Dedifferentiated amniotic fluid mesenchymal stem cell (primary cell): ENCODE measurements at regions not wholly inside any gene's neighbourhood (a gene's known extent, or its start where the extent isn't known, plus 50 kb on each side); places are given as distances from the start of the nearest gene placed in this dataset.
A peak's percentile ranks its signal among the peaks of the same experiment; 100 is the strongest.

Experiments
- DNase-seq: peaks from one replicate; pipeline ENCODE4 v3.0.0-alpha.2; 2016; ENCODE audit errors: extremely low spot score

GRCh38 chr1:222370081-222370912, 177.6 kb downstream of the HHIPL2 start:
- no peak for DNase-seq

- DNase-seq = no peak
These were observed 178.8 kb downstream of the HHIPL2 start for GRCh38 chr1:222369148-222369547.

GRCh38 chr1:222358100-222358499, 189.8 kb downstream of the HHIPL2 start:
- no peak for DNase-seq

- DNase-seq = no peak
These were observed 190.7 kb downstream of the HHIPL2 start for GRCh38 chr1:222357252-222357651.

- no peak for DNase-seq
These were observed 200.3 kb downstream of the HHIPL2 start for GRCh38 chr1:222347627-222348026.

- DNase-seq = no peak
These were observed 200.9 kb downstream of the HHIPL2 start for GRCh38 chr1:222346955-222347354.

- DNase-seq = no peak
These were observed 208.4 kb downstream of the HHIPL2 start for GRCh38 chr1:222339376-222339947.

- DNase-seq = no peak
These were observed 212.3 kb downstream of the HHIPL2 start for GRCh38 chr1:222335586-222335985.

GRCh38 chr1:222334026-222334680, 213.8 kb downstream of the HHIPL2 start:
- no peak for DNase-seq

- DNase-seq = no peak
These were observed 216.1 kb downstream of the HHIPL2 start for GRCh38 chr1:222331765-222332164.

- DNase-seq = peak; percentile 73
These were observed 216.6 kb downstream of the HHIPL2 start for GRCh38 chr1:222331340-222331739.

GRCh38 chr1:222329493-222330045, 218.3 kb downstream of the HHIPL2 start:
- DNase-seq = no peak

GRCh38 chr1:222326710-222327036, 221.2 kb downstream of the HHIPL2 start:
- DNase-seq = no peak

GRCh38 chr1:222326006-222326709, 221.7 kb downstream of the HHIPL2 start:
- DNase-seq = no peak

- no peak for DNase-seq
These were observed 222.4 kb downstream of the HHIPL2 start for GRCh38 chr1:222325506-222325905.

- no peak for DNase-seq
These were observed 233.1 kb downstream of the HHIPL2 start for GRCh38 chr1:222314839-222315238.

- no peak for DNase-seq
These were observed 237.1 kb downstream of the HHIPL2 start for GRCh38 chr1:222310836-222311235.

- no peak for DNase-seq
These were observed 240.3 kb downstream of the HHIPL2 start for GRCh38 chr1:222307621-222308020.

- no peak for DNase-seq
These were observed 241.4 kb downstream of the HHIPL2 start for GRCh38 chr1:222306512-222306911.

- DNase-seq = no peak
These were observed 241.9 kb downstream of the HHIPL2 start for GRCh38 chr1:222306011-222306410.

- no peak for DNase-seq
These were observed 246.3 kb downstream of the HHIPL2 start for GRCh38 chr1:222301652-222302051.

- DNase-seq = no peak
These were observed 248.4 kb downstream of the HHIPL2 start for GRCh38 chr1:222299524-222299923.
